NT2/D1 (cell line): ENCODE measurements at regions not wholly inside any gene's neighbourhood (a gene's known extent, or its start where the extent isn't known, plus 50 kb on each side); places are given as distances from the start of the nearest gene placed in this dataset.

Experiments
- YY1 ChIP-seq: IDR thresholded peaks from 2 replicates; pipeline ENCODE4 v1.6.1; 2011; ENCODE audit not compliant: insufficient read length, insufficient read depth
- ZNF274 ChIP-seq: IDR thresholded peaks from 2 replicates; pipeline ENCODE4 v1.6.1; 2011; ENCODE audit warnings: mild to moderate bottlenecking, low read depth, low read length

GRCh38 chr5:74020503-74020902 is 394.5 kb downstream of the ARHGEF28 start:
- TF ChIP-seq YY1 = no peak
- no peak for TF ChIP-seq ZNF274
